Adrenal gland (tissue), 9 donors: ENCODE measurements at regions not wholly inside any gene's neighbourhood (a gene's known extent, or its start where the extent isn't known, plus 50 kb on each side); places are given as distances from the start of the nearest gene placed in this dataset.

Experiments used
- DNase-seq, 7 donors: peaks; one replicate each; pipeline ENCODE4 v3.0.0-alpha.2; 2019 to 2020
- H3K27ac ChIP-seq, 5 donors: fragments of 200-600 bp; sonication (generic) in 4 of 5; 1 replicate in 3 of 5; 2 replicates in 2 of 5; pipeline versions ENCODE4 v1.5.1 to v1.8.0; 2016 to 2020; ENCODE audit warnings: mild to moderate bottlenecking in 1 of 5
- H3K27me3 ChIP-seq: fragments of 200-600 bp; 2 replicates; pipeline ENCODE4 v1.8.0; 2021
- H3K36me3 ChIP-seq, 2 donors: fragments of 200-600 bp; replicated peaks in 1 of 2; 1 replicate in 1 of 2; 2 replicates in 1 of 2; pipeline versions ENCODE4 v1.5.1 to v1.8.0; 2018 to 2022
- H3K4me1 ChIP-seq, 2 donors: fragments of 200-600 bp; replicated peaks in 1 of 2; 1 replicate in 1 of 2; 2 replicates in 1 of 2; pipeline versions ENCODE4 v1.5.1 to v1.8.0; 2018 to 2021
- H3K4me3 ChIP-seq, 4 donors: fragments of 200-600 bp; sonication (generic) in 3 of 4; one replicate each; pipeline ENCODE4 v1.5.1; 2016 to 2018
- H3K9me3 ChIP-seq, 3 donors: fragments of 200-600 bp; sonication (generic) in 1 of 3; replicated peaks in 1 of 3; 1 replicate in 2 of 3; 2 replicates in 1 of 3; pipeline versions ENCODE4 v1.5.1 to v1.8.0; 2016 to 2021
- CTCF ChIP-seq, 6 experiments: fragments of 450-650 bp in 4 of 6; fragments of 200-600 bp in 2 of 6; sonication (generic) in 1 of 6; IDR thresholded peaks; 1 replicate in 5 of 6; 2 replicates in 1 of 6; pipeline versions ENCODE4 v1.5.1 to v1.8.0; 2016 to 2021; ENCODE audit warnings: antibody characterized with exemption in 6 of 6, mild to moderate bottlenecking in 2 of 6, moderate library complexity in 1 of 6
- POLR2A ChIP-seq, 2 donors: fragments of 450-650 bp; IDR thresholded peaks; one replicate each; pipeline ENCODE4 v1.6.1; 2017; ENCODE audit warnings: antibody characterized with exemption in 2 of 2, mild to moderate bottlenecking in 2 of 2, moderate library complexity in 1 of 2
- WGBS, 4 donors: extraction: QIAGEN DNeasy Blood & Tissue Kit in 2 of 4; methylation state at CpG; one replicate each; pipeline versions ENCODE4 v1.1.5 to v1.1.7; 2013 to 2017; 5-methylcytosine and 5-hydroxymethylcytosine counted together
- intact Hi-C, 2 donors: fragments of 100-400 bp; cut with DNase I; formaldehyde crosslinking; loops; one replicate each; pipeline versions ENCODE4 v1.14.1 to v1.15.0; 2022 to 2023
- donor health status: healthy with polysubstance abuse.
- donor health status: Bipolar disorder and iron deficiency.
- donor health status: DM: yes; HTN: yes; CAD: no.
- donor health status: DM: no; HTN: no; CAD: no.
- donor health status: DM: no; HTN: no; CAD: no.

GRCh38 chr10:27391916-27392315 lies 112.2 kb upstream of the RAB18 start:
- no peaks in the 10 kb centered on the region for H3K9me3 ChIP-seq
- H3K4me1 ChIP-seq = no peaks in the 10 kb centered on the region
- H3K4me3 ChIP-seq = no peak overlapping the region
- 74 to 87% (median 82%) methylated on average over 2 of the region's 2 CpGs for WGBS, 4 donors
- DNase-seq = no peak
- peaks cover 2% of the 10 kb centered on the region for H3K27me3 ChIP-seq
- no peaks in the 10 kb centered on the region for H3K36me3 ChIP-seq
- no peak for TF ChIP-seq POLR2A (IDR thresholded peaks at IDR 0.05)
- no peak for TF ChIP-seq CTCF (IDR thresholded peaks at IDR 0.05)
- intact Hi-C loops = no loop called here
- no peak overlapping the region for H3K27ac ChIP-seq

GRCh38 chr10:27391325-27391724 lies 112.8 kb upstream of the RAB18 start:
- H3K4me3 ChIP-seq = no peak overlapping the region
- intact Hi-C loops = no loop called here
- no peaks in the 10 kb centered on the region for H3K36me3 ChIP-seq
- 67 to 92% (median 90%) methylated on average over 1 of the region's 1 CpG for WGBS, 4 donors
- H3K27me3 ChIP-seq = peaks cover 2% of the 10 kb centered on the region
- no peak for TF ChIP-seq POLR2A (IDR thresholded peaks at IDR 0.05)
- TF ChIP-seq CTCF (IDR thresholded peaks at IDR 0.05) = no peak
- no peaks in the 10 kb centered on the region for H3K4me1 ChIP-seq
- DNase-seq = no peak
- H3K27ac ChIP-seq = no peak overlapping the region
- H3K9me3 ChIP-seq = no peaks in the 10 kb centered on the region

- Histone ChIP-seq H3K36me3 (no peaks in the 10 kb centered on the region), H3K4me1 (no peaks in the 10 kb centered on the region), H3K27me3 (peaks cover 2% of the 10 kb centered on the region), H3K27ac (no peak overlapping the region), H3K4me3 (no peak overlapping the region), H3K9me3 (no peaks in the 10 kb centered on the region)
- DNase-seq = no peak
- intact Hi-C loops = no loop called here
- 58 to 88% (median 59%) methylated on average over 1 of the region's 1 CpG for WGBS, 4 donors
- no peak for TF ChIP-seq POLR2A (IDR thresholded peaks at IDR 0.05)
- TF ChIP-seq CTCF (IDR thresholded peaks at IDR 0.05) = no peak
Measured at GRCh38 chr10:27390681-27391080, 113.4 kb upstream of the RAB18 start.

- no peaks in the 10 kb centered on the region for H3K36me3 ChIP-seq
- intact Hi-C loops = no loop called here
- H3K4me3 ChIP-seq = no peak overlapping the region
- H3K9me3 ChIP-seq = no peaks in the 10 kb centered on the region
- H3K27ac ChIP-seq = no peak overlapping the region
- WGBS, 4 donors = 70 to 83% (median 73%) methylated on average over 4 of the region's 4 CpGs
- TF ChIP-seq POLR2A (IDR thresholded peaks at IDR 0.05) (no peak), CTCF (IDR thresholded peaks at IDR 0.05) (no peak)
- peaks cover 2% of the 10 kb centered on the region for H3K27me3 ChIP-seq
- no peaks in the 10 kb centered on the region for H3K4me1 ChIP-seq
- no peak for DNase-seq
Measured at GRCh38 chr10:27388761-27389399, 115.2 kb upstream of the RAB18 start.
